Liver (tissue), 2 donors: ENCODE measurements at regions not wholly inside any gene's neighbourhood (a gene's known extent, or its start where the extent isn't known, plus 50 kb on each side); places are given as distances from the start of the nearest gene placed in this dataset.

Experiments used
- CTCF ChIP-seq: fragments of 150-350 bp; IDR thresholded peaks from 2 replicates; pipeline ENCODE4 v1.5.1; 2017; ENCODE audit warnings: improper control_type of control experiment, low read depth, low read length; ENCODE audit not compliant: missing input control
- TF ChIP-seq, protein P1 (sequence below): IDR thresholded peaks from 2 replicates; pipeline ENCODE4 v1.6.1; 2016; ENCODE audit warnings: antibody characterized with exemption, mild to moderate bottlenecking
- donor health status: healthy.

DNA sequence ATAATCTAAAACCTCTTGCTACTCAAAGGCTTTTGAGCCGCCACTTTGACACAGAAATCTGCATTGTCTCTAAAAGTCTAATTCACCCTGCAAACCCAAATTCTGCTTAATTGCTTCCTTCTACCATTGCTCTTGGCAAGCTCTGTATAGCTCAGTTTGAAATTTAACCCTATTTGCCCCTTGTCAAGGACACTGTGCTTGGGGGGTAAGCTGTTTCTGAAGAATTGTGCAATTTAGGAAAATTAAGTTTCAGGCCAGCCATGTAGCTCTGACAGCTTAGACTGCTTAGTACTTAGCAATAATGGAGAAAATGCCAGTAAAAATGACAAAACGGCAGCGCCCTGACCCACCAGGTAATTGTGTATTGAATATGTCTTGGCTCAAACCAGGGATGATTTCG is 282.2 kb downstream of the OLFM4 start:
- TF ChIP-seq CTCF: no peak
- TF ChIP-seq, protein P1, sequence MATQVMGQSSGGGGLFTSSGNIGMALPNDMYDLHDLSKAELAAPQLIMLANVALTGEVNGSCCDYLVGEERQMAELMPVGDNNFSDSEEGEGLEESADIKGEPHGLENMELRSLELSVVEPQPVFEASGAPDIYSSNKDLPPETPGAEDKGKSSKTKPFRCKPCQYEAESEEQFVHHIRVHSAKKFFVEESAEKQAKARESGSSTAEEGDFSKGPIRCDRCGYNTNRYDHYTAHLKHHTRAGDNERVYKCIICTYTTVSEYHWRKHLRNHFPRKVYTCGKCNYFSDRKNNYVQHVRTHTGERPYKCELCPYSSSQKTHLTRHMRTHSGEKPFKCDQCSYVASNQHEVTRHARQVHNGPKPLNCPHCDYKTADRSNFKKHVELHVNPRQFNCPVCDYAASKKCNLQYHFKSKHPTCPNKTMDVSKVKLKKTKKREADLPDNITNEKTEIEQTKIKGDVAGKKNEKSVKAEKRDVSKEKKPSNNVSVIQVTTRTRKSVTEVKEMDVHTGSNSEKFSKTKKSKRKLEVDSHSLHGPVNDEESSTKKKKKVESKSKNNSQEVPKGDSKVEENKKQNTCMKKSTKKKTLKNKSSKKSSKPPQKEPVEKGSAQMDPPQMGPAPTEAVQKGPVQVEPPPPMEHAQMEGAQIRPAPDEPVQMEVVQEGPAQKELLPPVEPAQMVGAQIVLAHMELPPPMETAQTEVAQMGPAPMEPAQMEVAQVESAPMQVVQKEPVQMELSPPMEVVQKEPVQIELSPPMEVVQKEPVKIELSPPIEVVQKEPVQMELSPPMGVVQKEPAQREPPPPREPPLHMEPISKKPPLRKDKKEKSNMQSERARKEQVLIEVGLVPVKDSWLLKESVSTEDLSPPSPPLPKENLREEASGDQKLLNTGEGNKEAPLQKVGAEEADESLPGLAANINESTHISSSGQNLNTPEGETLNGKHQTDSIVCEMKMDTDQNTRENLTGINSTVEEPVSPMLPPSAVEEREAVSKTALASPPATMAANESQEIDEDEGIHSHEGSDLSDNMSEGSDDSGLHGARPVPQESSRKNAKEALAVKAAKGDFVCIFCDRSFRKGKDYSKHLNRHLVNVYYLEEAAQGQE: no peak
